ENCODE measurements at regions not wholly inside any gene's neighbourhood (a gene's known extent, or its start where the extent isn't known, plus 50 kb on each side); places are given as distances from the start of the nearest gene placed in this dataset.

- no peak for DNase-seq
- POLR2A ChIA-PET (ENCODE audit: unreplicated experiment): no interaction called here
- ATAC-seq: no peak
Observed at GRCh38 chr11:95337175-95337957, 106.4 kb upstream of the SESN3 start.

GRCh38 chr11:95335989-95336388 is 105.0 kb upstream of the SESN3 start:
- no TSS peak for BruUV-seq (replicated peaks)
- DNase-seq (no peak), ATAC-seq (no peak)
- Histone ChIP-seq H3K79me2 (ENCODE audit: low read length) (no peaks in the 10 kb centered on the region), H3K9me2 (replicated peaks; ENCODE audit: low read length) (no peaks in the 10 kb centered on the region), H3K9ac (ENCODE audit: low read length) (no peak overlapping the region), H3K4me2 (ENCODE audit: low read length) (no peak overlapping the region), H3K4me3 (ENCODE audit: low read length) (no peak overlapping the region), H3K9me3 (ENCODE audit: low read length) (no peaks in the 10 kb centered on the region), H3F3A (ENCODE audit: low read length, unreplicated experiment) (no peaks in the 10 kb centered on the region), H3K27ac (ENCODE audit: low read length) (no peak overlapping the region), H3K27me3 (ENCODE audit: low read length) (peaks cover 36% of the 10 kb centered on the region), H3K36me3 (ENCODE audit: low read depth, low read length) (no peaks in the 10 kb centered on the region), H2AFZ (ENCODE audit: low read length) (no peak overlapping the region), H3K4me1 (ENCODE audit: insufficient read depth, low read length) (no peaks in the 10 kb centered on the region), H4K20me1 (ENCODE audit: low read length) (no peaks in the 10 kb centered on the region)
- CTCF ChIA-PET: no interaction called here
- POLR2A ChIA-PET (ENCODE audit: unreplicated experiment): no interaction called here
- TF ChIP-seq EZH2phosphoT487 (IDR thresholded peaks at IDR 0.05; ENCODE audit: borderline replicate concordance, low read length): no peak
- no peak for TF ChIP-seq EZH2 (IDR thresholded peaks at IDR 0.05; ENCODE audit: low read length, unreplicated experiment)
- no peak for TF ChIP-seq CTCF (conservative IDR thresholded peaks at IDR 0.05; ENCODE audit: low read depth, low read length)
- intact Hi-C loops (cut with micrococcal nuclease): no loop called here

More at GRCh38 chr11:95337175-95337957, 106.4 kb upstream of the SESN3 start:
- H3K4me3 ChIP-seq (ENCODE audit: low read length): no peak overlapping the region
- CTCF ChIA-PET: no interaction called here
- no peak overlapping the region for H2AFZ ChIP-seq (ENCODE audit: low read length)
- H3K9me3 ChIP-seq (ENCODE audit: low read length): no peaks in the 10 kb centered on the region
- no peak overlapping the region for H3K9ac ChIP-seq (ENCODE audit: low read length)
- peaks cover 33% of the 10 kb centered on the region for H3K27me3 ChIP-seq (ENCODE audit: low read length)
- H3K9me2 ChIP-seq (replicated peaks; ENCODE audit: low read length): no peaks in the 10 kb centered on the region
- H3K36me3 ChIP-seq (ENCODE audit: low read depth, low read length): no peaks in the 10 kb centered on the region
- no peaks in the 10 kb centered on the region for H3F3A ChIP-seq (ENCODE audit: low read length, unreplicated experiment)
- H3K4me1 ChIP-seq (ENCODE audit: insufficient read depth, low read length): no peaks in the 10 kb centered on the region
- no peak overlapping the region for H3K27ac ChIP-seq (ENCODE audit: low read length)
- H4K20me1 ChIP-seq (ENCODE audit: low read length): no peaks in the 10 kb centered on the region
- TF ChIP-seq CTCF (conservative IDR thresholded peaks at IDR 0.05; ENCODE audit: low read depth, low read length) (no peak), EZH2 (IDR thresholded peaks at IDR 0.05; ENCODE audit: low read length, unreplicated experiment) (no peak), EZH2phosphoT487 (IDR thresholded peaks at IDR 0.05; ENCODE audit: borderline replicate concordance, low read length) (no peak)
- intact Hi-C loops (cut with micrococcal nuclease): no loop called here
- no peak overlapping the region for H3K4me2 ChIP-seq (ENCODE audit: low read length)
- BruUV-seq (replicated peaks): no TSS peak
- no peaks in the 10 kb centered on the region for H3K79me2 ChIP-seq (ENCODE audit: low read length)

DNA sequence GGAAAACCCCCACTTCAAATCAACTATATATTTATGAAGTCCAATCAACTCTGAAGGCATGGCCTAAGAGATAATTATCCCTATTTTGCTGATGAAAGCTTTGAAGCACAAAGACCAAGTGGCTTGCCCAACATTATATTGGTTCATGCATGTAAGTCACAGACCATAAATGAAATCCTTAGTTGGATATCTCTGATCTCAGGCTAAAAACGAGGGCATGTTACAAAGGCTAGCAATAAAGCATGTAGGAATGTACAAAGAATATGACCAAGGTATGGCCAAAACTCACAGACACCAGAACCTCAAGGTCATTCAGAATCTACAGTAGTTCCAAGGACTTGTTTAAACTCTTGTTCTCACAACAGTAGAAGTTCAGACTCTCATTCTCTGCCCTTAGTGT is 100.2 kb upstream of the SESN3 start:
- H4K20me1 ChIP-seq (ENCODE audit: low read length): no peaks in the 10 kb centered on the region
- H3K9me3 ChIP-seq (ENCODE audit: low read length): no peaks in the 10 kb centered on the region
- no peak overlapping the region for H3K4me3 ChIP-seq (ENCODE audit: low read length)
- POLR2A ChIA-PET (ENCODE audit: unreplicated experiment): no interaction called here
- DNase-seq: no peak
- no peak overlapping the region for H3K27ac ChIP-seq (ENCODE audit: low read length)
- CTCF ChIA-PET: no interaction called here
- H3K4me2 ChIP-seq (ENCODE audit: low read length): no peak overlapping the region
- no peaks in the 10 kb centered on the region for H3K79me2 ChIP-seq (ENCODE audit: low read length)
- H3K27me3 ChIP-seq (ENCODE audit: low read length): peaks cover 40% of the 10 kb centered on the region
- no peak overlapping the region for H3K9ac ChIP-seq (ENCODE audit: low read length)
- H3K36me3 ChIP-seq (ENCODE audit: low read depth, low read length): no peaks in the 10 kb centered on the region
- no peak for ATAC-seq
- intact Hi-C loops (cut with micrococcal nuclease): no loop called here
- BruUV-seq (replicated peaks): no TSS peak
- no peak for TF ChIP-seq CTCF (conservative IDR thresholded peaks at IDR 0.05; ENCODE audit: low read depth, low read length)
- no peak for TF ChIP-seq EZH2phosphoT487 (IDR thresholded peaks at IDR 0.05; ENCODE audit: borderline replicate concordance, low read length)
- no peak for TF ChIP-seq EZH2 (IDR thresholded peaks at IDR 0.05; ENCODE audit: low read length, unreplicated experiment)
- no peak overlapping the region for H2AFZ ChIP-seq (ENCODE audit: low read length)
- H3K9me2 ChIP-seq (replicated peaks; ENCODE audit: low read length): no peaks in the 10 kb centered on the region
- H3K4me1 ChIP-seq (ENCODE audit: insufficient read depth, low read length): no peaks in the 10 kb centered on the region
- no peaks in the 10 kb centered on the region for H3F3A ChIP-seq (ENCODE audit: low read length, unreplicated experiment)
